NCI-H146 treated with DMSO at 0.1 percent for 48 hours (cell line): ENCODE measurements at regions not wholly inside any gene's neighbourhood (a gene's known extent, or its start where the extent isn't known, plus 50 kb on each side); places are given as distances from the start of the nearest gene placed in this dataset.

Experiments used
- DNase-seq: peaks from one replicate; lab custom pipeline; 2025; ENCODE audit not compliant: unreplicated experiment; lab: John Stamatoyannopoulos, UW

DNA sequence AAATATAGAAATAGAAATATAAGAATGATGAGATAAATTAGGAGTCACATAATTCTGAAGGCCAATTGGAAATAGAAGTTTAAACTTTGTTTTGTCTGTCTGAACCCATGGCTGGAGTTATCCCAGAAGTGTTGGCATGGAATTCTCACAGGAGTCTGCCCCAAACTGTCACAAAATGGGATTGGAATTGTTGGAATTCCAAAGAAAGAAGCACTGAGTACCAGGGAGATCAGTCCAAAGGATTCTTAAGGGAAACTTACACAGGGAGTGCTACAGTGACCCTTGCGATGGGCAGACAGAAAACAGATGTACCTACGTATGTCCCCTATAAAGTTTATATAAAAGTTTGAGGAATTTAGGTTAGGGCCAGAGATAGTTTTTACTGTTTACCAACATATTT is 1607.7 kb downstream of the ARAP2 start:
- no peak for DNase-seq

GRCh38 chr4:34643476-34643875 is 1600.8 kb downstream of the ARAP2 start:
- DNase-seq: no peak

GRCh38 chr4:34644579-34645115 is 1599.7 kb downstream of the ARAP2 start:
- no peak for DNase-seq

- DNase-seq: no peak
Measured at GRCh38 chr4:34649716-34650115, 1594.6 kb downstream of the ARAP2 start.

DNA sequence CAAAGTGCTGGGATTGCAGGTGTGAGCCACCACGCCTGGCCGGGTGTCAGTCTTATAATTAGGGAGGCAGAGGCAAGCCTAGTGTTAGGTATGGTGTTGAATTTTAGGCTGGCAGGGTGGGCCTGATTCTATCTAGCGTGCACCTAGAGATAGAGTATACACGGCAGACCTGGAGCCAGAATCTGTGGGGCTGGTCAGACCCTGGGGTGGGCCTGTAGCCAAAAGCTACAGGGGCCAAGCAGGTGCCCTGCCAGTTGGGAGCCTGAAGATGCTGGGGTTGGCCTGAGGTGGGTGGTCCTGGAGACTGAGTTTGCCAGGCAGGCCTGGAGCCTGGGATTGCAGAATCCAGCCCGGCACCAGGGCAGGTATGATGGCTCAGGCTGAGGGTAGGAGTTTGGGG is 1580.3 kb downstream of the ARAP2 start:
- DNase-seq: no peak

GRCh38 chr4:34676400-34676799 is 1567.9 kb downstream of the ARAP2 start:
- no peak for DNase-seq

DNA sequence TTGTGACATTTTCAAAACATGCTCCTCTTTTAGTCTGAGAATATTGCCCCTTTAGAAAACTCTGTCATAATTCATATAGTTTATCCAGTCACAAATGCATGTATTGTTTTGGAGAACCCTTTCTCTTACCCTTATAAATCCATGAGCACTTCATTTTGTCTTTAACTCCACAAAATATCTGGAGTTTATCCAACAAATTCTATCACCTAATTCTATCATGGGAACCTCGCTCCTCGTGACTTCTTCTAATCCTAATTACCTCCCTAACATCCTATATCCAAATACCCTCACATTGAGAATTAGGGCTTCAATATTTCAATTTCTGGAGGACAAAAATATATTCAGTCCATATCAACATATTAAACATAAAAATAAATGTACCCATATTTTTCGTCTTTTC is 1565.9 kb downstream of the ARAP2 start:
- no peak for DNase-seq

DNA sequence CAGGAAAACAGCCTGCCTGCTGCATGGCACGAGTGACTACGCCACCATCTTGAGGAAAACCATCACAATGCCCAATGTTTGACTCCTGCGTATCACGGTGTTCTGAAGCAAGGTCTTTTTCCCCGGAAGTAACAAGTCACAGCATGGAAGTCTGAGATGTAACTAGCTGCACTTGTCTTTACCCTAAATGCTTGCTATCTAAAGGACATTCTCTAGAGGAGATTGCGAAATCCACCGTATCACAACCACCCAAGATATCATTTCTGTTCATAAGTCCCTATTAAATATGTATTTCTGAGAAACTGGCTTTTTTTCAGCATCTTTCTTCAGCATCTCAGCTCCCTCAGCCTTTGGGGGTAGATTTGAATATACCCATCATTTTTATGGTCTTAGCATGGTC is 1565.1 kb downstream of the ARAP2 start:
- DNase-seq: no peak

DNA sequence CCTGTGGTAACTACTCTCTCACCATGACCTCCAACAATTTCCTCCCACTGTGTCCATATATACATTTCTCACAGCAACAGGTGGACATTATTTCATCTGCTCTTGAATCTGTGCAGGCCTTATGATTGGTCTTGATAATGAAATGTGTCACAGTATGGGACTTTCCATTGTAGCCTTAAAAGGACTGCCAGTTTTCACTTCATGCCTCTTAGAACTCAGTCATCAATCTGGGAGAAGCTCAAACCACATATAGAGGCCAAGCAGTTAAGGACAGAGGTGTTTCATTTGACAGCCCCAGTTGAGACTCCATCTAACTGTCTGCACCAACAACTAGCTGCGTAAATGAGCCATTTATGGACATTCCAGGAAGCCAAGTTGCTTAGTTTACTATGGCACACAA is 1534.8 kb downstream of the ARAP2 start:
- no peak for DNase-seq

DNA sequence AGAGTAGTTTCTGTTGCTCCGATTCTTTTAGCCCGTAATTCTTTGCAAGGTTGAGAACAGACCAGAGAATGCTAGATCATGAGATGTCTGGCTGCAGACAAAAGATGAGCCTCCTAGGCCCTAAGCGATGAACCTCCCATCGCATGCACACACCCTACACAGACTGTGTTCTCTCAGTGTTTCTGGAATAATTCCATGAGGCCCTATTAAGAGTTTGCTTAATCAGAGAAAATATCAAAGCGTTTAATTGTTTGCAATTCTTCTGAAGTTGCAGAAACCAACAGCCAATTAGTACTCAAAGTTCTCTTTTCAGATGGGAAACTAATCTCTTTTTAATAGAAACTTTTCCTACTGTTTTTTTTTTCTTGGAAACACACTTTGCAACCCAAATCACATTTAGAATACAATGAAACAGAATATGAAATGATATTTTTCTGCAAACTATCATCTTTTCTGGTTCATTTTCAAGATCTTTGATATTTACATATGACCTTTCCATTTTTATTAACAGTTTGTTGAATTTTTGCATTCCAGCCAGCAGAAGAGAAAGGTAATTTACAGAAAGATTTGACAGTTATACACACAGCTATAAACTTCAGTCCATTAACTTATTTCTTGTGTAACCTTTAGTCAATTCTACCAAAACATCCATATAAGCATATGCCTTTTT is 1525.6 kb downstream of the ARAP2 start:
- DNase-seq: no peak

DNA sequence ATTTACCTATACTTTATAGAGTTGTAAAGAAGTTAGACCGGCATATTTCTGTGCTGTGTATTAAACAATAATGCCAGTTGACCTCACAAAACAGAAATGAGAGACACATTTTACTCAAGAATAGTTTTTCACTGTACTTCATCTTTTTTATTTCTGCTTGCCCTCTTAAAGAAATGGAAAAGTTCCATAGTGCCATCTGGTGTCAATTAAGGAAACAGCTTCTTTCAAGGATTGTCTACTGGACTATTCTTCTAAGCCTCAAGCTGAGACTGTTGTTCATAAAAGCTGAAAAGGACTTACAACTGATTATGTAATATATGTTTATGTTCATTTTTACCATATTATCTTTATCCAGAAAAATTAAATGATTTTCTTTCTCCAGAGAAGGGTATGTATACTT is 1523.7 kb downstream of the ARAP2 start:
- DNase-seq: peak; percentile 62

DNA sequence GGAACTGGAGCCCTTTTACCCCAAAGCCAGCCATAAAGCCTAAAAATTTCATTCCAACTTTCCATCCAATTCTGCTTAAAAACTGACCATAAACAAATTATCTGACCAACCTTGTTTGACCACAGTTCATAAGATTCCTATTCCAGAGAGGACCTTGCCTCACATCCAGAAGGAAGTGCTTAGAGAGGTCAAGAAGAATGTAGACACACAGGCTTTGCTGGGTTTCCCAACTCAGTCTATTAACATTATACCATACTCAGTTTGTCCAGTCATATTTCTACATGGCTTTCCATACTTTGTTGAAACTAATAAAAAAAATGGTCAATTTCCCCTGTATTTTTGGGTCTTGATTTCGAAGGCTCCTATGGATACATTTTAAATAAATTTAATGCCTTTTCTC is 1522.5 kb downstream of the ARAP2 start:
- DNase-seq: no peak

- no peak for DNase-seq
Measured at GRCh38 chr4:34723605-34724004, 1520.7 kb downstream of the ARAP2 start.

DNA sequence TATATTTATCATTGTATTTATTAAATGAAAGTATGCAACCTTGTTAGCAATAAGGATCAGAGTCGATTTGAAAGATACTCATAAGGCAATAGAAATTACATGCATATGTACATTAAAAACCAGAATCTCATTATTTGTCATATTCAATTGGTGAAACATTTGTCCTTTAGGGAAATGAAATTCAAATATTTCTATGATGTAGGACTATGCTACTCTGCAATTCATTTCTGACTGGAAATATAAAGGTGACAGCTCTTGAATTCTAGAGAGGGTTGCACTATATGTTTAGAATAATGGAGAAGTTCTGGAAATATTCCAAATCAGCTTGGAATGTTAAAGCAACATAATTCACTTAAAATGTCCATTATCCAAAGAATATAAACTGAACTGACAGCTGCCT is 1519.8 kb downstream of the ARAP2 start:
- no peak for DNase-seq

GRCh38 chr4:34731070-34731469 is 1513.2 kb downstream of the ARAP2 start:
- no peak for DNase-seq

DNA sequence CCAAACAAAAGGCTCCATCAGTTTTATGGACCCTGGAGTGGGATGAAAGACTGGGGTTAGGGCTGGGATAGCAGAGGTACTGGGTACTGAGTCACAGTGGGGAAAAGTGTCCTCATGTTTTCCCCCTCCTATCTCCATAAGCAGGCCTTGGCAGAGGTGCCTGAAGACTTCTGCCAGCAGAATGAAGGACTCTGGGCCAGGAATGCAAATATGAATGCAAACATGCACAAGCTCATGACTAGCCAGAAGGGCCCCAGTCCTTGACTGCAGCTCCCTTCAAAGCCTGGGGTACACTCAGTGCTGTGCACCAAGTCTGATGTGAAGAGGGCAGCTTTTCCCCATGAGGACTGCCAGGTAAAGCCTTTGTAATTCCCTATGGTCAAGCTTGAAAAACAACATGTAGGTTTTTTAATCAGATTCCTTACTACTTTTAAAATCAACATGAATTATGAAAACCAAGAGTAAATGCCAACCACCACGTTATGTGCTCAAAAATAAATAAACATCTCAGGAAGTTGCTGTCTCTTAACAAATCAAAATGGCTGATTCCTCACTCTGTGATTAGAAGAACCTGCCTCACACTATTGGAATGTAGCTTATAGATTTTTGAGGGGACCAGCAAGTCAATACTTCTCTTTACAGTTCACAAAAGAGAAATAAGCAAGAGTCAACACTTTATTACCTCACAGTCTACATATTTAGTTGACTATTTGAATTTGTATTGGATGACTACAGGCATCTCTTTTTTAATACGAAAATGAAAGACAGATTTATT is 1512.0 kb downstream of the ARAP2 start:
- DNase-seq: no peak

DNA sequence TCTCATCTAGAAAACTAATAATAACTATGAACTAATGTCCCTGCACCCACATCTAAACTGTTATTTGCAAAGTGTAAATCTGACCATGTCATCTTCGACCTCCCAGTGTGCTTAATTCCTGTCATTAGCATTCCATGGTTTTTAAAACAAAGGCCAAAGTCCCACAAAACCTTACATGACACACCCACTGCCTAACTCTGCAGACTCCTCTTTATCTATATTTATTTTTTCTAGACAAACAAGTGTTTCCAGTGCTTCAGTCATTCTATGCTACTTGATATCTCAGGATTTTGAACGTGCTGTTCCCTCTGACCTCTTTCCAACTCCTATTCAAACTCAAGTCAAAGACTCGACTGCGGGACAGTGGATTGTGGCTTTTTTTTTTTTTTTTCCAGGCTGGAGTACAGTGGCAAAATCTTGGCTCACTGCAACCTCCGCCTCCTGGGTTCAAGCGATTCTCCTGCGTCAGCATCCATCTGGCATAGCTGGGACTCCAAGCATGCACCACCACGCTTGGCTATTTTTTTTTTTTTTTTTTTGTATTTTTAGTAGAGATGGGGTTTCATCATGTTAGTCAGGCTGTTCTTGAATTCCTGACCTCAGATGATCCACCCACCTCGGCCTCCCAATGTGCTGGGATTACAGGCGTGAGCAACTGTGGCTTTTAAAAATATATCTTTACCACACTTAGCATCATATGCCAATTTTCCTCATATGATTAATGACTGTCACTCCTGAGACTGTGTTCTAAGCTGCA is 1511.0 kb downstream of the ARAP2 start:
- DNase-seq: peak; percentile 70

- DNase-seq: no peak
Measured at GRCh38 chr4:34766935-34767334, 1477.4 kb downstream of the ARAP2 start.

DNA sequence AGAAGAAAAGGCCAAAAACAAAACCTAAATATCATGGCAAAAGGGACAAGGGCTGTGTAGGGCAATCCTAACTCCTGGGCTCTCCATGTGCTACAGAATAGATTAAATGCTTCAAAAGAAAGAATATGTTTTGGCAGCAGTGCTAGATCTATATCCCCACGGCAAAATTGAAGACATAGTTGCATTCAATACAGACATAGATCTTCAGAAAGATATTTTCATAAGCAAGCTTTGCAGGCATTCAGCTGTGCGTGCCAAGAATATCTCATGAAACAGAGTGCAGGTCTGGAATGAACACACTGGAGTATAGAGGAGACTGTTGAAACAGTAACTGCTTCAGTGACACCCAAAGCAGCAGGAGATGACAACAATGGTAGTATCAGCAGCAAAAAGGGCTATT is 1476.9 kb downstream of the ARAP2 start:
- no peak for DNase-seq

DNA sequence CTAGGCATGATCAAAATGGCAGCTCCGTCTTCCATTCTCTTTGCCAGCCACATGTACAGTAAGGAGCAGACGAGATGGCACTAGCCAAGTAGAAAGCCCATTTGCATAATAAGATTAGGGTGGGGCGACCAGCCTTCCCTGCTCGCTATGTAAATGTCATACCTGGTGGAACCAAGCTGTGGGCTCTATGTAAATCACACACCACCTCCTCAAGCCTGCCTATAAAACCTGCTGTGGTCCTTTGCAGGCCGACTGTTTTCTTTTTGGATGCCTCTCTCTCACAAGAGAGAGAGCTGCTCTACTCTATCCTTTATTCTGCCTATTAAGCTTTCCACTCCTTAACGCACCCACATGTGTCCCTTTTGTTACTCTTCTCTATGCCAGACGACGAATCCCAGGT is 1472.7 kb downstream of the ARAP2 start:
- no peak for DNase-seq

GRCh38 chr4:34790131-34790530 is 1454.2 kb downstream of the ARAP2 start:
- DNase-seq: no peak

DNA sequence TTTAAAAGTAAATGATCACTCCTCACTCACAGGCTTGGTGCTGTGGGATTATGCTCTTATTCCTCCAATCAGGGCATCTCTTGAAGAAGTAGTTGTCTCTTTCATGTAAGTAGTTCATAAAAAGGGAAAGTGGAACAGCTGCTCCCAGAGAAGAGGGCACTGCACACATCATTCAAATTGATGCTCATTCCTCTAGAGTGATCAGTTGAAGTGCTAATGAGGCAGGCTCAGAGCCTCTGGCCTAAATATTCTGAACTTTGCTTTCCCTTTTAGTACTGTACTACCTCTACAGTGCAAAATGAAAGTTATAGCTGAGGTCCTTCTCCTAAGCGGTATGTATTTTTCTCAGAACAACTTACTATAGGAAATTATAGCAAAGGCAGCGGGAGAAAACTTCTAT is 1453.1 kb downstream of the ARAP2 start:
- no peak for DNase-seq
